ENCODE measurements at regions not wholly inside any gene's neighbourhood (a gene's known extent, or its start where the extent isn't known, plus 50 kb on each side); places are given as distances from the start of the nearest gene placed in this dataset.

DNA sequence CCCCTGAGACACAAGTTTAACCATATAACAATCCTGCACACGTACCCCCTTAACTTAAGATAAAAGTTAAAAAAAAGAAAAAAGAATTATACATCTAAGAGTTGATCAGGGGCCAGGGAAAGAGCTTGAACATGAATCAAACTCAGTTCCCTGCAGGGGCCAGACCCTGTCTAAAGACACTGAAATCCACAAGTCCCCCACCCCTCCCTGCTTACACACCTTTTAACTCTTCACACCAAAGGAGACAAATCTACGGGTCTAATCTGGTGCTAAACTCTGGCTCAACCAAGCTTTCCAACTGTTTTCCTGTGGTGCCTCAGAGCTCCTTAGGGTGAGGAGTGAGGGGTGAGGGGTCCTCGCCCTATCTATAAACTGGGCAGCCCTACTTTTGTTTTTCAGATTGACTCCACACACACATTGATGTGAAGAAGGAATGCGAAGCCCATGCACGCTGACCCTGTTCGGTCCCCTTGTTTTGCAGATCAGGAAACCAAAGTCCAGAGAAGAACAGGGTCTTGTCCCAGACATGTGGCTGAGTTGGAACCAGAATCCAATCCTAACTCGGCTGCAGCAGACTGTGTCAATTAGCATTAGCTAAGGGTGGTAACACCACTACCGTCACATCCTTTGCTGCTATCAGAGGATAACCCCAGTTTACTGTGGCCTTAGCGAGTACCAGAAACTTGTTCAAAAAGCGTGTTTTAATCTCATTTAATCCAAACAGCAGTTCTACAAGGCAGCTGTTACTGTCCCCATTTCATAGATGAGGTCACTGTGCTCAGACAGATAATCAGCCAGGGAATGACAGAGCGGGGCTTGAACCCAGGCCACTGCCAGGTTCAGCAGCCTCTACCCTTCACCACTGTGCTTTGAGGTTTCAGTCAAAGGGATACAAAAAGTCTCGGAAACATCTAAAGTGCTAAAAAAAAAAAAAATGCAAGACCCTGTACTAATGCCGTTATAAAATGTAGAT is 145.2 kb upstream of the SYT13 start:
- ChIA-PET POLR2A (no interaction called here), CTCF (interaction anchor here (0.6 to 0.7 kb wide), 3 partner anchors 14 to 314 kb away, joined by 3 read pairs; no protein-coding TSS in a partner anchor)
- DNase-seq (ENCODE audit: low read depth): no peak
- peaks cover 11% of the 10 kb centered on the region for H3K27me3 ChIP-seq (ENCODE audit: control insufficient read depth, insufficient read depth, low read length)
- TF ChIP-seq, protein P1, sequence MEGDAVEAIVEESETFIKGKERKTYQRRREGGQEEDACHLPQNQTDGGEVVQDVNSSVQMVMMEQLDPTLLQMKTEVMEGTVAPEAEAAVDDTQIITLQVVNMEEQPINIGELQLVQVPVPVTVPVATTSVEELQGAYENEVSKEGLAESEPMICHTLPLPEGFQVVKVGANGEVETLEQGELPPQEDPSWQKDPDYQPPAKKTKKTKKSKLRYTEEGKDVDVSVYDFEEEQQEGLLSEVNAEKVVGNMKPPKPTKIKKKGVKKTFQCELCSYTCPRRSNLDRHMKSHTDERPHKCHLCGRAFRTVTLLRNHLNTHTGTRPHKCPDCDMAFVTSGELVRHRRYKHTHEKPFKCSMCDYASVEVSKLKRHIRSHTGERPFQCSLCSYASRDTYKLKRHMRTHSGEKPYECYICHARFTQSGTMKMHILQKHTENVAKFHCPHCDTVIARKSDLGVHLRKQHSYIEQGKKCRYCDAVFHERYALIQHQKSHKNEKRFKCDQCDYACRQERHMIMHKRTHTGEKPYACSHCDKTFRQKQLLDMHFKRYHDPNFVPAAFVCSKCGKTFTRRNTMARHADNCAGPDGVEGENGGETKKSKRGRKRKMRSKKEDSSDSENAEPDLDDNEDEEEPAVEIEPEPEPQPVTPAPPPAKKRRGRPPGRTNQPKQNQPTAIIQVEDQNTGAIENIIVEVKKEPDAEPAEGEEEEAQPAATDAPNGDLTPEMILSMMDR (IDR thresholded peaks at IDR 0.05; ENCODE audit: insufficient read depth, low read depth, low read length): no peak
- no peak overlapping the region for H3K4me3 ChIP-seq (ENCODE audit: low read depth, low read length)
- no peaks in the 10 kb centered on the region for H3K36me3 ChIP-seq (ENCODE audit: control insufficient read depth, insufficient read depth, low read length)

DNA sequence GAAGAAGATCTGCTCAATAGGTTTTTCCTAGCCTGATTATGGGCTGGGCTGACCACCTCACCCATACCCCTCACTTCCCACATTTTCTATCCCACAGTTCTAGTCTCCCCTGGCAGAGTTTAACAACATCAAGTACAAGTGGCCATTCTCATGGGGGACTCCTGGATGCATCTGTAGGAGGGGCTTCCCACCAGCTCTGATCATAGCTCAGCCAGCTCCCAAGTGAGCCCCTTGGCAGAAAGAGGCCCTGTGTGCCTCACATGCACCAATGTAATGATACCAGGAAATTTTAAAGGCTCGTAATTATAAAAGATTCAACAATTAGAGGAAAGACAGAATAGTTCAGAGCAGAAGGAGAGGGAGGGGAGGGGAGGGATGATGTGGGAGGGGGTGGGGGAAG is 144.2 kb upstream of the SYT13 start:
- no peak for DNase-seq (ENCODE audit: low read depth)
- Histone ChIP-seq H3K4me3 (ENCODE audit: low read depth, low read length) (no peak overlapping the region), H3K36me3 (ENCODE audit: control insufficient read depth, insufficient read depth, low read length) (no peaks in the 10 kb centered on the region), H3K27me3 (ENCODE audit: control insufficient read depth, insufficient read depth, low read length) (peaks cover 14% of the 10 kb centered on the region)
- ChIA-PET POLR2A (no interaction called here), CTCF (interaction anchor here (0.6 kb wide), 1 partner anchor 313 kb away, joined by 3 read pairs; no protein-coding TSS in a partner anchor)
- TF ChIP-seq, protein P1 (IDR thresholded peaks at IDR 0.05; ENCODE audit: insufficient read depth, low read depth, low read length): no peak

DNA sequence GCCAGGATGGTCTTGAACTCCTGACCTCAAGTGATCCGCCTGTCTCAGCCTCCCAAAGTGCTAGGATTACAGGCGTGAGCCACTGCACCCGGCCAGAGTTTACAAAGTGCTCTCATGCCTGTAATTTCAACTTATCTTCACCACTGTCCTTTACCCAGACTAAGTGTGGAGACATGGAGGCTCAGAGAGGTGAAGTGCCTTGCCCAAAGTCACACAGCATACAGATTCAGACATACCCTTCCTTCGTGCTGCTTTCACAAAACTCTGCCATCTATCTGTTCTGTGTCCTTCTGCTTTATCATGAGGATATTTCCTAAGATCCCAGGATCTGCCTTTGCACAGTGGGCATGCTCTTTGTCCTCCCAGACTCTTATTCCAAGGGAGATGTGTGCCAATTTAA is 143.6 kb upstream of the SYT13 start:
- Histone ChIP-seq H3K4me3 (ENCODE audit: low read depth, low read length) (no peak overlapping the region), H3K27me3 (ENCODE audit: control insufficient read depth, insufficient read depth, low read length) (peaks cover 13% of the 10 kb centered on the region), H3K36me3 (ENCODE audit: control insufficient read depth, insufficient read depth, low read length) (no peaks in the 10 kb centered on the region)
- TF ChIP-seq, protein P1 (IDR thresholded peaks at IDR 0.05; ENCODE audit: insufficient read depth, low read depth, low read length): no peak
- POLR2A ChIA-PET: no interaction called here
- DNase-seq (ENCODE audit: low read depth): no peak
- CTCF ChIA-PET: no interaction called here

DNA sequence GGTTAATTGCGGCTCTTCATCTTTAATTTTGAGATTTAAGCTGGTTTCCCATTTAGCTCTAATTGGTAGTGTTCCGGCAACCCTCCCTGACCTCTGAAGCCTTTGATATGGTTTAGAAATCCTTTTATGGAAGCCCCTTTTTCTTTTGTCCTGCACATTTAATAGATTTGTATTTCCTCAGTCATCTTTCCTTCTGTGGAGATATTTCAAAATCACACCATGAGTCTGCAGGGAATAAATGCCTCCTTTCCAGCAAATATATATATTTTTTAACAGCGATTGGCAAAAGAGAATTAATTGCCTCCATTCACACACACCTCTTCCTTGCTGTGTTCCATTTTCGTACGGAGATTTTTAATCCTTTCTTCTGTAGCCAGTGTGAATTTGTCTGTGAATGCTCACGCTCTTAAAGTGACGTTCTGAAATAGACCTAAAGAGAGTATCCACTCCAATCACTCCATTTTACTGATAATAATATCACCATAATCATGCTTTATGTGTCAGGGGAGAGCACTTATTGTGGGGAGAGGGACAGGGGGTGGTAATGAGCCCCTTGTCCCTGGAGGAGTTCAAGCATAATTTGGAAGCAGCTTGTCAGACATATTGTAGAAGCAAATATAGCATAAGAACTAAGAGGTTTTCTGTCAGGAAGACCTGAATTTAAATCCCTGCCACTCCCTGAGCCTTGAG is 142.5 kb upstream of the SYT13 start:
- CTCF ChIA-PET: no interaction called here
- no peaks in the 10 kb centered on the region for H3K36me3 ChIP-seq (ENCODE audit: control insufficient read depth, insufficient read depth, low read length)
- DNase-seq (ENCODE audit: low read depth): no peak
- peaks cover 15% of the 10 kb centered on the region for H3K27me3 ChIP-seq (ENCODE audit: control insufficient read depth, insufficient read depth, low read length)
- TF ChIP-seq, protein P1 (IDR thresholded peaks at IDR 0.05; ENCODE audit: insufficient read depth, low read depth, low read length): no peak
- POLR2A ChIA-PET: no interaction called here
- H3K4me3 ChIP-seq (ENCODE audit: low read depth, low read length): no peak overlapping the region

DNA sequence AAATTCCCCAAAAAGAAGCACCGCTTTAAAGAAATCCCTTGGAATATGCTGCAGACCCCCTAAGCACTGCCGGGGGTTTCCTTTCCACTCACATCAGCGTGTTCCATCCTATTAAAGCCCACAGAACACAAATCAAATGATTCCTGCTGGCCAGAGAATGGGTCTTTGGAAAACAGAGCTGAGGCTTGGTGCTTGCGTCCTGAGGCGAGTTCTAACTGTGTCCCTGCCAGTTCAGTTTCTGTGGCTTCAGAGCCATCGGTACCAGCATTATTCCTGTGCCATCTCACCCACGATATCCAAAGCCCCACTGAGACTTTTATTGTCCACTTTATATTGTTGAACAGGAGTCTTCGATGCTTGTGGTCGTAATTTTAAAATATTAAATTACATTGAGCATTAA is 142.0 kb upstream of the SYT13 start:
- no peak overlapping the region for H3K4me3 ChIP-seq (ENCODE audit: low read depth, low read length)
- H3K27me3 ChIP-seq (ENCODE audit: control insufficient read depth, insufficient read depth, low read length): peaks cover 18% of the 10 kb centered on the region
- CTCF ChIA-PET: no interaction called here
- no peaks in the 10 kb centered on the region for H3K36me3 ChIP-seq (ENCODE audit: control insufficient read depth, insufficient read depth, low read length)
- TF ChIP-seq, protein P1 (IDR thresholded peaks at IDR 0.05; ENCODE audit: insufficient read depth, low read depth, low read length): no peak
- POLR2A ChIA-PET: no interaction called here
- no peak for DNase-seq (ENCODE audit: low read depth)

Data from BJ (cell line).